Lower leg skin (tissue), 4 donors: ENCODE measurements at regions not wholly inside any gene's neighbourhood (a gene's known extent, or its start where the extent isn't known, plus 50 kb on each side); places are given as distances from the start of the nearest gene placed in this dataset.

ENCODE experiments used
- DNase-seq, 2 donors: peaks; one replicate each; pipeline ENCODE4 v3.0.0-alpha.2; 2019; ENCODE audit warnings: low spot score in 2 of 2
- H3K4me3 ChIP-seq: fragments of 200-600 bp; sonication (generic); 2 replicates; pipeline ENCODE4 v1.5.1; 2017; ENCODE audit warnings: mild to moderate bottlenecking, low read depth; ENCODE audit not compliant: poor library complexity, severe bottlenecking
- CTCF ChIP-seq, 3 donors: fragments of 450-650 bp; IDR thresholded peaks; one replicate each; pipeline ENCODE4 v1.5.1; 2016; ENCODE audit warnings: antibody characterized with exemption in 3 of 3, mild to moderate bottlenecking in 3 of 3, moderate library complexity in 2 of 3
- POLR2A ChIP-seq, 2 donors: fragments of 450-650 bp; IDR thresholded peaks; one replicate each; pipeline ENCODE4 v1.6.1; 2016 to 2017; ENCODE audit warnings: antibody characterized with exemption in 2 of 2, mild to moderate bottlenecking in 1 of 2, moderate library complexity in 1 of 2
- WGBS, 2 donors: methylation state at CpG; one replicate each; pipeline ENCODE4 v1.1.5; 2018; 5-methylcytosine and 5-hydroxymethylcytosine counted together
- intact Hi-C: fragments of 100-400 bp; cut with DNase I; formaldehyde crosslinking; loops from one replicate; pipeline ENCODE4 v1.15.0; 2023; ENCODE audit warnings: low total_unique reads

GRCh38 chr12:126518596-126519200 lies 1453.5 kb downstream of the AACS start:
- DNase-seq, result no peak
- whole genome bisulfite sequencing, 2 donors, result 80 to 85% methylated on average over 10 of the region's 10 CpGs
- intact Hi-C loops, result no loop called here
- TF ChIP-seq POLR2A (IDR thresholded peaks at IDR 0.05), result no peak
- no peak for TF ChIP-seq CTCF (IDR thresholded peaks at IDR 0.05)
- no peak overlapping the region for H3K4me3 ChIP-seq

- 83 to 84% methylated on average over 3 of the region's 3 CpGs for WGBS, 2 donors
- DNase-seq, result no peak
- no peak overlapping the region for H3K4me3 ChIP-seq
- intact Hi-C loops, result no loop called here
- TF ChIP-seq POLR2A (IDR thresholded peaks at IDR 0.05), result no peak
- TF ChIP-seq CTCF (IDR thresholded peaks at IDR 0.05), result no peak
Observed at GRCh38 chr12:126519833-126520232, 1454.6 kb downstream of the AACS start.

GRCh38 chr12:126523891-126524290 lies 1458.7 kb downstream of the AACS start:
- intact Hi-C loops, result no loop called here
- no peak overlapping the region for H3K4me3 ChIP-seq
- 71 to 83% methylated on average over 7 of the region's 7 CpGs for WGBS, 2 donors
- no peak for DNase-seq
- TF ChIP-seq POLR2A (IDR thresholded peaks at IDR 0.05) (no peak), CTCF (IDR thresholded peaks at IDR 0.05) (no peak)

GRCh38 chr12:126534495-126534894 lies 1469.3 kb downstream of the AACS start:
- TF ChIP-seq CTCF (IDR thresholded peaks at IDR 0.05) (no peak), POLR2A (IDR thresholded peaks at IDR 0.05) (no peak)
- DNase-seq, result no peak
- 58 to 63% methylated on average over 2 of the region's 2 CpGs for WGBS, 2 donors
- no peak overlapping the region for H3K4me3 ChIP-seq
- intact Hi-C loops, result no loop called here

- intact Hi-C loops, result no loop called here
- WGBS, 2 donors, result 58 to 81% methylated on average over 1 of the region's 1 CpG
- no peak for DNase-seq
- no peak overlapping the region for H3K4me3 ChIP-seq
- TF ChIP-seq POLR2A (IDR thresholded peaks at IDR 0.05), result no peak
- no peak for TF ChIP-seq CTCF (IDR thresholded peaks at IDR 0.05)
Observed at GRCh38 chr12:126534942-126535341, 1469.7 kb downstream of the AACS start.

- intact Hi-C loops, result no loop called here
Observed at GRCh38 chr12:126535971-126536370, 1470.7 kb downstream of the AACS start.

More at GRCh38 chr12:126535971-126536370, 1470.7 kb downstream of the AACS start:
- WGBS, 2 donors, result 24 to 33% methylated on average over 4 of the region's 4 CpGs
- no peak overlapping the region for H3K4me3 ChIP-seq
- no peak for DNase-seq
- TF ChIP-seq POLR2A (IDR thresholded peaks at IDR 0.05) (no peak), CTCF (IDR thresholded peaks at IDR 0.05) (no peak)
